ENCODE measurements at regions not wholly inside any gene's neighbourhood (a gene's known extent, or its start where the extent isn't known, plus 50 kb on each side); places are given as distances from the start of the nearest gene placed in this dataset.

DNA sequence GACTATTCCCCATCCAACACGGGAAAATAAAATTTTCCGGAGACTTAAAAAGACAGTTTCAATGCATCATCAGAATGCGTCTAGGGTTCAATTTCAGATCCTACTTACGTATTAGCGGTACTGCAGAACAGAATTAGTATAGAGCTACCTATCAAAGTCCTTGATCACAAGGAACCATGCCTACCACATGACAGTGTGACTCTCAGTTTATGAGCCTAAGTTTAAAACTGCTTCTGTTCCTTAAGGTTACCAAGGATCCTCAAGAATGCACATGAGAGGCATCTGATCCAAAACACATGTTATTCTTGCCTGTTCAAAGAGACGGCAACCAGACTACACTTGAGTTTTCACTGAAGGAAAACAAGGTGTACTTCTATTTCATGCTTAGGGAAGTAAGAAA is 369.7 kb downstream of the EPHA4 start:
- ATAC-seq (no peak), DNase-seq (no peak)
- intact Hi-C loops (cut with DNase I), result no loop called here

DNA sequence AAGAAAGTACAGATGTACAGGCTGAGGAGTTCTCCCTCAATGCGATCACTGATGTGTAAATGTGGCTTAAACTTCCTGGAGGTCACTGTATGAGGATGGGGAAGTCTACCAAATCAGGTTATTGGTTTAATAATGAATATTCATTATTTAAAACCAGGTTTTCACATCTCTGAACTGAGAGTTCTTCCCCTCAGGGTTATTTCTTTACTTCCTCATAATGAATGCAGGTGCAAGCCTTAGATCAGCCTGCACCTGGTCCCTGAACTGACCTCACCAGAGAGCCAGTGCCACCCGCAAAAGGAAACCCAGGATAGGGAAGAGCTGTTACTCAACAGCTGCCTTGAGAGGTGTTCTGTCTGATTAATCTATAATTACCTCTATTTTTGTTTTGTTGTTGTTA is 369.0 kb downstream of the EPHA4 start:
- intact Hi-C loops (cut with DNase I), result no loop called here
- ATAC-seq (no peak), DNase-seq (no peak)

DNA sequence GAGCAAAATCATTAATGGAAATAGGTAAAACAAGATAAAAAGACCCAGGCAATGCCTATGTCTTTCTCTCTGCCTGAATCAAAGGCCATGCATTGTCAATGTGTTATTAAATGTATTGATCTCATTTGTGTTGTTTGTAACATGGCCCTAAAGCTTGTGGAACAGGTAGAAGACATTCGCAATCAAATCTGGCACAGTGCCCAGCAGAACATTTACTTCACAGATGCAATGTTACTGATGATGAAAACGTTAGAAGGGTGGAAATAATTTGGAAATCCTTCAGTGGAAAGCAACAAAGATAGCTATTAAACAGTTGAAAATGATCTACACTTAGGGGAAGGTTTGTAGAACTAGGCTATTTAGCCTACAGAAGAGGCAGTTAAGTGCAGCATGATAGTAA is 368.2 kb downstream of the EPHA4 start:
- intact Hi-C loops (cut with DNase I), result no loop called here
- DNase-seq (no peak), ATAC-seq (no peak)

DNA sequence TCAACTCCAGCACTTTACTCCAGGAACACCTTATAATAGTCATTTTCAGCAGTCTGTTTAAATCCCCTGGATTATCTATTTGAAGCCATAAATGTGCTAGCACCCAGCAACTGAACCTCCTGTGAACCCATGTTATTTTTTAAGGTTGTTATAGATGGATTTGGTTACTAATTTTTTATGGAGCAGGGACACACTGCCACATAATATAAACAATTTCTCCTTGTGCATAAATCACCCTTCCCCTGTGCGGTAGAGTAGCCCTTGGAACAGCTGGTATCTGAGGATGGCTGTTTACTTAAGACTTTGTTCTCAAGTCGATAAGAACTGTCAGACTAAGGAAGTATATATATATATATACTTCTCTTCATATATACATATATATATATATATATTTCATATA is 367.4 kb downstream of the EPHA4 start:
- no peak for DNase-seq
- intact Hi-C loops (cut with DNase I), result no loop called here
- ATAC-seq, result no peak

DNA sequence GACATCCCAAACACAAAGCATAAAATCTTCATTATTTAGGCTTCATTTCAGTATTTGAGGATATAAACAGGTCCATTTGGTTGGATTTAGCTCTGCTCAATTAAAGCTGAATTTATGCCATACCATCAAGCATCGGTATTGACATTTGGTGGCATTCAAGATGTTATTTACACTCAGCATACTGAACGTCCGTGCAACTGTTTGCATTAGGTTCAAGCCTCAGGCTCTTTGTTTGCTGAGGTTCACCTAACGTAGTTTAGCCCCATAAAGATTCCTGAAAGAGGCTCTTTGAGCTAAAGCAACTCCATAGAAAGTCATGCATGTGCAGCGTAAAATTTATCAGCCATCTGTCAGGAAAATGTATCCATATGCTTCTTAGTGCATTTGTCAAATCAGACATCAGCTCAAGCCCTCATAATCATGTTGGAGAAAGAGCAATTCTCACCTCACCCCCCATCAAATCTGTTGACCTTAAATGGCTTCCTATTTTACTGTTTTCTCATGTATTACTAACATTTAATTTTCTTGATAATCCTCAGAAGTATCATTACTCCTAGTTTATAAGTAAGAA is 366.9 kb downstream of the EPHA4 start:
- intact Hi-C loops (cut with DNase I), result no loop called here
- ATAC-seq, result no peak
- DNase-seq, result no peak

DNA sequence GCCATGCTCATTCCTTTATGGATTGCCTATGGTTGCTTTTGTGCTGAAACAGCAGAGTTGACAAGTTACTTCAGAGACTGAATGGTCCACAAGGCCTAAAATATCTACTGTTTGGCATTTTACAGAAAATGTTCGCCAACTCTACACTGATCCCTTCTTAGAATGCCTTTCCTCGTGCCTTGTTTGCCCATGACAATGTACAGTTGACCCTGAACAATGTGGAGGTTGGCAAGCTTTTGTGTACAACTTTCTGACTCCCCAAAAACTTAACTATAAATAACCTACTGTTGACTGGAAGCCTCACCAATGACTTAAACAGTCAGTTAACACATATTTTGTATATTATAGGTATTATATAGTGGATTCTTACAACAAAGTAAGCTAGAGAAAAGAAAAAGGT is 361.4 kb downstream of the EPHA4 start:
- ATAC-seq, result no peak

DNA sequence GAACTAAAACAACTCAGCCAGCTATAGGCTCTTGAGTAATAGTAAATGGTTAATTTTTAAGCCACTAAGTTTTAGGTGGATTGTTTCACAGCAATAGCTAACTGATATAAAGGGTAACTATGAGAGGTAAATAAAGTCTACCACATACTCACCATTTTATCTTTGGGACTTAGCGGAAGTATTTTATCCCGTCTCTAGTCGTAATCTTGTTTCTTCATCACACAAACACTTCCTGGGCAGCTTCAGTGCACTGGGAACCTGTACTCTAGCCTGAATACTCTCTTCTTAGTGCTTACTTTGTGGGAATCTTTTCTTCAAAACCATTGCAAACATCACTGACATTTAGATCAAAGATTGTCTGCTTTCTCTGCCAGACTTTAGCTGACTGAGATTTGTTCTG is 360.5 kb downstream of the EPHA4 start:
- no peak for ATAC-seq
- DNase-seq, result no peak
- intact Hi-C loops (cut with DNase I), result no loop called here

More for the DNA sequence above, 361.4 kb downstream of the EPHA4 start:
- intact Hi-C loops (cut with DNase I), result no loop called here
- no peak for DNase-seq

DNA sequence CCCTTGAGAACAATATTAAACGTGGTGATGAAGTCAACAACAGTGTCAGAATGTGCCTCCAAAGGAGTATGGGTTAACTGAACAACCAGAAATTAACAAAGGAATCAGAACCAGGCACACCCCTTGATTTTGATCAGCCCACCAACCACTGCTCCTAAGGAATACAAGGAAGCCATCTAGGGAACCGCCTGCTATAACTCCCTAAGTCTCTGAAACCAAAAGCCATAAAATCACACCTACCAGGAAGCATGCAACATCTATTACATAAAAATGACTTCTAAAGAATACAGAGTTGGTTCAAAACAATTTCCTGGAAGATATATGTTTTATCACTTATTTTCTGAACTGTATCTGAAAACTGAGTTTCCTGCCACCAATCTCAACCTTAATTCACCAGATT is 360.0 kb downstream of the EPHA4 start:
- intact Hi-C loops (cut with DNase I), result no loop called here
- no peak for DNase-seq
- no peak for ATAC-seq

DNA sequence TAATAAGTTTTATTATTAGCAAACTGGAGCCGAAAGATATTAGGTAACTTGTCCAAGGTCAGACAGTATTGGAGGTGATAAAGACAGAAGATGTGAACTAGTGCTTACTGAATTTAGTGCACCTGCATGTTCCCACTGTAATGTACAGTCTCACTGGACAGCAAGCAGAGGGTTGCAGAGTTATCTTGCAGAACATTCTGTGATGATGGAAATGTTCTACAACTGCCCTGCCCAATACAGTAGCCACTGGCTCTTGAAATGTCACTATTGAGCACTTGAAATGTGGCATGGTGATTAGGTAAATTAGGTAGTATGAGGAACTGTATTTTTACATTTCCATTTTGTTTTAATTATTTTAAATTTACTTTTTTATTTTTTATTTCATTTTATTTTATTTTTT is 356.6 kb downstream of the EPHA4 start:
- intact Hi-C loops (cut with DNase I), result no loop called here
- no peak for DNase-seq
- ATAC-seq, result no peak

DNA sequence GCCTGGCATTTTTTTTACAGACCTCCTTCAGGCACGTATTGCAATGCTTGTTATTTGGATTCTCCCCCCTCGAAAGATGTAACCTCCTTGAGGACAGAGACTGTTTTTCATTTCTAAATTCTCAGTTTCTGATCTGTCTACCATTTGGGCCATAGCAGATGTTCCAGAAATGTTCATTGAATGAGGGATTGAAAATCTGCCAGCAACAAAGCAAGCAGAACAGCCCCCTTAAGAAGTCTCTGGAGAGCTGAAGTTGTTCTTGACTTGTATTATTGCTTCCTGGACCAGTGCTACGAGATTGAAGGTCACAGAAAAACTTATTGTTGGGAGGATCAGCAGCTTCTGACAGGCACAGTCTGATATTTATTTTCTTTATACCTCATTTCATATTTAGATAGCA is 355.5 kb downstream of the EPHA4 start:
- no peak for ATAC-seq
- DNase-seq, result no peak
- intact Hi-C loops (cut with DNase I), result no loop called here

DNA sequence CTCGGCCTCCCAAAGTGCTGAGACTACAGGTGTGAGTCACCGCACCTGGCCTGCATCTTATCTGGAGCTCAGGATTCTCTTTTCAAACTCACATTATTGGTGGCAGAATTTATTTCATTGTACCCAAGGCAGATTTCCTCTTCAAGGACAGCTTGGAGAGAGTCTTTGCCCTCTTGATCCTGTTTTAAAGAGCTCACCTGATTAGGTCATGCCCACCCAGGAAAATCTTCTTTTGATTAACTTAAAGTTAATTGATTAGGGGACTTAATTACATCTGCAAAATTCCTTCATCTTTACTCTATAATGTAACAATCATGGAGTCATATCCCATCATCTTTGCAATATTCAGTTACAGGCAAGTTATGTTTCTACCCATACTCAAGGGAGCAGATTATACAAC is 346.4 kb downstream of the EPHA4 start:
- DNase-seq, result no peak
- intact Hi-C loops (cut with DNase I), result no loop called here
- no peak for ATAC-seq

DNA sequence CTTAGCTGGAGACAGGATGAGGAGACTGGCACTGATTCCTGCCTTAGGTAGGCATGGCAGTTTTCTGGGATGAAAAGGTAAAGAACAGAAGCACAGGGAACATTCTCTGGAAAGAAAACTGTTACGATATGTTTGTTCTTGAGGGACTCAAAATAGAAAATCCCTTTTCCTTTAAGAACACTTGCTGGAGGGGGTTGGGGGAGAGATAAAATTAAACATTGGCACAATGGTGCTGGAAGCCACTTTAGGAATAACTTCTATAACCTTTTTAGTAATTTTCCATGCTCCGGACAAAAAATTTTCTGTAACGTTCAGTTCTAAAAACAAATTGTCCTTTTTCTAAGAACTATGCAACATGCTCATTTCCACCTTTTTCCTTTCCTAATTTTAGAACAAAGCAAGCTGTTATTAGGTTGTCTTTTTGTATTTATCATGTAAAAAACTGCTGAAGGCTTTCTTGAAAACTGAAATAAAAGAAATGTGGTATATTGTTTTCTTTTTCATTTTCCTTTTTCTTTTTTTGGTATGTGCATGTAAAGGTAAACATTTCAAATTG is 343.8 kb downstream of the EPHA4 start:
- no peak for DNase-seq
- ATAC-seq, result no peak

DNA sequence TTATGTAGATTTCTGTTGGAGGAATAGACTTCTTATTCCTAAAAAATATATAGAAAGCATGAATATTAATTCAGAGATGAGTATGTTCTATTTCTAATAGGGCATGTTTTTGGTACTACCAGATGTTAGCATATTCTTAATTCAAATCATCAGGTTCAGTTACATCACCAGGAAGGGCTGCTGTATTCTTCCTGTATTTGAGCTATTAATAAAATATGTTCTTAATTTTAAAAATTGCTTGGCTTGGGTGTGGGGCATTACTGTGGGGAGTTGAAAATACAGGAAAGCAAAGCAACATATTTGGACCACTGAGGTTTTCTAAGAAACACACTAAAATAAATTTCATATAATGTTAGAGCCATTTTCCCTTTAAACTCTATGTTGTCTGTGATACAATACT is 343.0 kb downstream of the EPHA4 start:
- intact Hi-C loops (cut with DNase I), result no loop called here
- ATAC-seq (no peak), DNase-seq (no peak)

More for the DNA sequence above, 343.8 kb downstream of the EPHA4 start:
- intact Hi-C loops (cut with DNase I), result no loop called here

DNA sequence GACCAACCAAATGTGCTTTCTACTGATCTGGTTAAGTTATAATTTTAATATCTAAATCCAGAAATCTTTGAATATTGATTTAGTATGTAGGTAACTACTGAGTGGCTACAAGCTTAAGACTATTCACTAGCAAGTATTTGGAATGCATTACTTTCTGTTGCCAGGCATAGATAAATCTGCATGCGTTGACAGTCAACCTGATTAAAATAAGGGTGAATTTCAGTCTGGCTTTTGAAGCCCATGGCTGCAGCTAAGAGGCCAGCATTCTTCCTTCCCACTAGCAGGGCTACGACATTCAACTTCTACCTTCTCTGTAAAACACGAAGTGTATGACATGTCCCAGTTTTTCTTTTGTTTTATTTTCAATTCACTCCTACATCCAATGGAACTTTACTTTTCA is 340.6 kb downstream of the EPHA4 start:
- no peak for ATAC-seq
- intact Hi-C loops (cut with DNase I), result loop anchor here in 1 of 2 donors (10.0 kb wide), 1 partner anchor 293 kb away; no protein-coding TSS in a partner anchor
- no peak for DNase-seq

DNA sequence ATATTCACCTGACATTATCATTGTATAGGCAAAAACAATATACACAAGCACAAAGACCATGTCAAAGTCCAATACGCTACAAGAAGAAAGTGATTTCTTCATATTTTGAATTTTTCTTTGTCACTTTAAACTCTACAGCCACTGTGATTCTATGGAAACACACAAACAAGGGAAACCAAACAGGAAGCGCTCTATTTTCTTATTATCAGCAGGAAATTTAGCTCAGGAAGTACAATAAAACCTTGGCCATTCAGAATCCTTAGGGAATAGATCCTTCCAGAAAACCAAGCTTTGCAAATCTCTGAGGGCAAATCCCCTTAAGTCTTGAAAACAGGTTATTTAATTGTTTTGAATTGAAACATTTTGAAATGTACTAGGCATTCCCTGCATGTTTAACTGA is 336.2 kb downstream of the EPHA4 start:
- ATAC-seq, result peak in 1 of 2 donors; percentile 27
- intact Hi-C loops (cut with DNase I), result loop anchor here in 1 of 2 donors (10.0 kb wide), 1 partner anchor 289 kb away; no protein-coding TSS in a partner anchor
- DNase-seq, result no peak

DNA sequence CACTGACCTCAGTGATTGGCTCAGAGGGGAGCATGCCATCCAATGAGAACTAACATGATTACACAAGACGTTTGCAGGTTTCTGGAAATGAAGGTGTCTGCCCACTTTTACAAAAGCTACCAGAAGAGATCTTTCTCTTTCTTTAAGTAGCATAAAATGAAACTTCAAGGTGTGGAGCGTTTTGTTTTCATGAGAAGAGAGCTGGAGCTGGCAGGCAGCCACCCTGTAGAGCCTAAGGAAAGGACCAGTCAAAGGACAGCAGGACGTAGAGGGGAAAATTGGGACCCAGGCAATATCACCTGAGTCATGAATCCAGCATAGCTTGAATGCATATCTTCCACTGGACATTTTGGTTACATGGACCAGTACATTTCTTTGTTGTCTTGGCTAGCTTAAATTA is 331.0 kb downstream of the EPHA4 start:
- ATAC-seq, result no peak
- DNase-seq, result no peak
- intact Hi-C loops (cut with DNase I), result no loop called here

DNA sequence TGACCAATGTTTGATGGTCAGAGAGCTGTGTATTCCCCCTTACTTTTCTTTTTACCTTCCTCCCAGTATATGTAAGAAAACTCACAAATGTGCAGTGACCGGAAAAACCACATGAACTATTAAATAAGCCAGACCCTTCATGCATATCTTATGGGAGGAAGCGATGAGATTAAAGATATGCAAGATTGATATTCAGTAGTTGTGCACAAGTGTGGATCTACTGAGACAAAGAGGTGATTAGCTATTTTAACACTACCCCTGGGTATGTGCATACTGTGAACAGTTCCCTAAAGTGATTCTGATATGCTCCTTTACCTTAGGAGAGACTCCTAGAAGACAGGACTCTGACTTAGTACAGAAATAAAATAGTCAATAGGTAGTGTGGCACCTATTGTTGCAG is 328.3 kb downstream of the EPHA4 start:
- intact Hi-C loops (cut with DNase I), result no loop called here
- ATAC-seq (no peak), DNase-seq (no peak)

DNA sequence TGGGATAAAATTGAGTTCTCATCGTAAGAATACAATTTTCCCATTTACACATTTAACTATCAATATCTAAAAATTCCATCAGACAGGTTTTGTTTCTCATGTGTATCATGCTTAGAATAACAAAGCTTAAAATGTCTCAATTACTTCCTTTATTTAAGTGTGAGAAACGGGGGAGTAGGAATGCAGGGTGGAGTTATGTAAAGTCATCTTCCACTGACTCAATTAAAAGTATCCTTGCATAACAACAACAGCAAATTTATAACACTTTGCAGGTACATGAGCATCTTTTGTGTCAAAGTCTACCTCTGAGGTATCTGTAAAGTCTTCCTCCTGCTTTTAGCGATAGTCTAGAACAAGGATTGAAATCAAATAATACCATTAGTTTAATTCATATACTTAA is 327.1 kb downstream of the EPHA4 start:
- ATAC-seq (no peak), DNase-seq (no peak)
- intact Hi-C loops (cut with DNase I), result no loop called here

DNA sequence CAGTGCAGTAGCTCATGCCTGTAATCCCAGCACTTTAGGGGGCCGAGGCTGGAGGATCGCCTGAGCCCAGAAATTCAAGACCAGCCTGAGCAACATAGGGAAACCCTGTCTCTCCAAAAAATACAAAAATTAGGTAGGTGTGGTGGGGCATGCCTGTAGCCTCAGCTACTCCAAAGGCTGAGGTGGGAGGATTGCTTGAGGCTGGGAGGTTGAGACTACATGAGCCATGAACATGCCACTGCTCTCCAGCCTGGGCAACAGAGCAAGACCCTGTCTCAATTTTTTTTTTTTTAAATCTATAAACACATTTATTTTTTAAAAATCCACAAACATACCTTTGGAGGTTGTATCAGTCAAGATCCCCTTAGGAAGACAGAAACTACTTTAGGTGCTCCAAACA is 326.3 kb downstream of the EPHA4 start:
- DNase-seq (no peak), ATAC-seq (no peak)
- intact Hi-C loops (cut with DNase I), result no loop called here

DNA sequence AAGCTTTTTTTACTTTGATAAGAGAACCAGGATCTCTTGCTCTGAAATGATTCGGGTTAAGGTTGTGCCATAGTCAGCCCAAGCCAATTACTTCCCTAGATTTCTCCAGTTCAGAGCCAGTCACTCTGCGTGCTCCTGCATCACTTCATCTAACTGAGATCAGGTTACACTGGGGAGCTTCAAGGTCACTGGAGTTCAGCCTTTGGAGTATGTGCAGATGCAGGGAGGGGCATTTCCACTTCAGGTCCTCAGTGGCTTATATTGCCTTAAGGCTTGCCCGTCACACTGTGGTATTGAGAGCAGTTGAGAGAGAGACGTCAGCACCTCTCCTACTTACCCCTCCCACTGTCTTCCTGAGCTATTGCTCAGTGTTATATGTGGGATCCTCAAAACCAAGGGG is 317.8 kb downstream of the EPHA4 start:
- intact Hi-C loops (cut with DNase I), result no loop called here
- DNase-seq, result no peak
- no peak for ATAC-seq

DNA sequence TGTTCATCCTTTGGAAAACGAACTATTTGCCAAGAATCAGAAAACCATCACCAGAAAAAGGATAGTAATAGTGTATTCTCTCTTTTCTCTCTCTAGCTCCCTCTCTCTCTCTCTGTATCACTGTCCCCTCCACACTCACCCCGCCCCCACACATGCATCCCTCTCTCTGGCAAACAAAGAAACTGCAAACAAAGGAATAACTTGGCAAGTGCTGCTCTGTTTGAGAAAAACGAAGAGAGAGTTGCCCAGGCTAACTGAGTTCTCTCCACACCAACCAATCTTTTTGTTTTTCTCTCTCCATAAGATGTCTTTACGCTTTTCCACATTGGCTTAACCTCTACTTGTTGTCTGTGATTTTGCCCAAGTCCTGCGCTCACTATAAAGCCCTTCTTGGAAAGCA is 316.2 kb downstream of the EPHA4 start:
- intact Hi-C loops (cut with DNase I), result no loop called here
- DNase-seq, result no peak
- no peak for ATAC-seq

DNA sequence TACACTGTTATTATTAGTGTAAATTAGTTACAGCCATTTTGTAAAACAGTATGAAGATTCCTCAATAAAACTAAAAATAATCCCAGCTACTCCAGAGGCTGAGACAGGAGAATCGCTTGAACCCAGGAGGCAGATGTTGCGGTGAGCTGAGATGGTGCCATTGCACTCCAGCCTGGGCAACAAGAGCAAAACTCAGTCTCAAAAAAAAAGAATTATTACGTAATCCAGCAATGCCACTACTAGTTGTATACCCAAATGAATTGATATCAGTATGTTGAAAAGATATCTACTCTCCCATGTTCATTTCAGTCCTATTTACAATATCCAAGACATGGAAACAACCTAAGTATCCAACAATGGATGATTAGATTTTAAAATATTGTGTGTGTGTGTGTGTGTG is 313.6 kb downstream of the EPHA4 start:
- ATAC-seq, result no peak
- intact Hi-C loops (cut with DNase I), result no loop called here
- no peak for DNase-seq
